ENCODE measurements at regions not wholly inside any gene's neighbourhood (a gene's known extent, or its start where the extent isn't known, plus 50 kb on each side); places are given as distances from the start of the nearest gene placed in this dataset.

- Histone ChIP-seq H3K36me3 (ENCODE audit: low read depth, missing control alignments) (no peaks in the 10 kb centered on the region), H3K27me3 (no peaks in the 10 kb centered on the region), H3K27ac (no peak overlapping the region), H3K4me1 (no peaks in the 10 kb centered on the region), H3K9me3 (no peaks in the 10 kb centered on the region), H3K4me3 (no peak overlapping the region)
- intact Hi-C loops (cut with DNase I; ENCODE audit: low total_unique reads) = no loop called here
- TF ChIP-seq, protein P1, sequence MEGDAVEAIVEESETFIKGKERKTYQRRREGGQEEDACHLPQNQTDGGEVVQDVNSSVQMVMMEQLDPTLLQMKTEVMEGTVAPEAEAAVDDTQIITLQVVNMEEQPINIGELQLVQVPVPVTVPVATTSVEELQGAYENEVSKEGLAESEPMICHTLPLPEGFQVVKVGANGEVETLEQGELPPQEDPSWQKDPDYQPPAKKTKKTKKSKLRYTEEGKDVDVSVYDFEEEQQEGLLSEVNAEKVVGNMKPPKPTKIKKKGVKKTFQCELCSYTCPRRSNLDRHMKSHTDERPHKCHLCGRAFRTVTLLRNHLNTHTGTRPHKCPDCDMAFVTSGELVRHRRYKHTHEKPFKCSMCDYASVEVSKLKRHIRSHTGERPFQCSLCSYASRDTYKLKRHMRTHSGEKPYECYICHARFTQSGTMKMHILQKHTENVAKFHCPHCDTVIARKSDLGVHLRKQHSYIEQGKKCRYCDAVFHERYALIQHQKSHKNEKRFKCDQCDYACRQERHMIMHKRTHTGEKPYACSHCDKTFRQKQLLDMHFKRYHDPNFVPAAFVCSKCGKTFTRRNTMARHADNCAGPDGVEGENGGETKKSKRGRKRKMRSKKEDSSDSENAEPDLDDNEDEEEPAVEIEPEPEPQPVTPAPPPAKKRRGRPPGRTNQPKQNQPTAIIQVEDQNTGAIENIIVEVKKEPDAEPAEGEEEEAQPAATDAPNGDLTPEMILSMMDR (IDR thresholded peaks at IDR 0.05) = peak; percentile 18 to 69 (median 49)
- no peak for TF ChIP-seq POLR2A (IDR thresholded peaks at IDR 0.05)
- WGBS, 2 donors = 26 to 27% methylated on average over 10 of the region's 10 CpGs
- DNase-seq = peak; percentile 29
Measured at GRCh38 chr18:25896178-25896780, 194.1 kb downstream of the SS18 start.

- Histone ChIP-seq H3K4me1 (no peaks in the 10 kb centered on the region), H3K27me3 (no peaks in the 10 kb centered on the region), H3K36me3 (ENCODE audit: low read depth, missing control alignments) (no peaks in the 10 kb centered on the region), H3K27ac (no peak overlapping the region), H3K9me3 (no peaks in the 10 kb centered on the region), H3K4me3 (no peak overlapping the region)
- intact Hi-C loops (cut with DNase I; ENCODE audit: low total_unique reads) = no loop called here
- TF ChIP-seq POLR2A (IDR thresholded peaks at IDR 0.05) = no peak
- TF ChIP-seq, protein P1 (IDR thresholded peaks at IDR 0.05) = no peak
- 40 to 55% methylated on average over 3 of the region's 3 CpGs for WGBS, 2 donors
- no peak for DNase-seq
Measured at GRCh38 chr18:25895518-25895917, 194.9 kb downstream of the SS18 start.

DNA sequence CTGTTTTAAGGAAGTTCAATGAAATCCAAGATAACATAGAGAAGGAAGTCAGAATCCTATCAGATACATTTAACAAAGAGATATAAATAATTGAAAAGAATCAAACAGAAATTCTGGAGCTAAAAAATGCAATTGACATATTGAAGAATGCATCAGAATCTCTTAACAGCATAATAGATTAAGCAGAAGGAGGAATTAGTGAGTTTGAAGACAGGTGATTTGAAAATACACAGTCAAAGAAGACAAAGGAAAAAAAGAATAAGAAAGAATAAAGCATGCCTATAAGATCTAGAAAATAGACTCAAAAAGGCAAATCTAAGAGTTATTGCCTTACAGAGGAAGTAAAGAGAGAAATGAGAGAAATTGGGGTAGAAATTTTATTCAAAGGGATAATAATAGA is 204.1 kb downstream of the SS18 start:
- H3K9me3 ChIP-seq = no peaks in the 10 kb centered on the region
- H3K4me3 ChIP-seq = no peak overlapping the region
- no peaks in the 10 kb centered on the region for H3K36me3 ChIP-seq (ENCODE audit: low read depth, missing control alignments)
- no peak for TF ChIP-seq POLR2A (IDR thresholded peaks at IDR 0.05)
- TF ChIP-seq, protein P1 (IDR thresholded peaks at IDR 0.05) = no peak
- no peaks in the 10 kb centered on the region for H3K27me3 ChIP-seq
- intact Hi-C loops (cut with DNase I; ENCODE audit: low total_unique reads) = no loop called here
- H3K27ac ChIP-seq = no peak overlapping the region
- no peak for DNase-seq
- no peaks in the 10 kb centered on the region for H3K4me1 ChIP-seq

DNA sequence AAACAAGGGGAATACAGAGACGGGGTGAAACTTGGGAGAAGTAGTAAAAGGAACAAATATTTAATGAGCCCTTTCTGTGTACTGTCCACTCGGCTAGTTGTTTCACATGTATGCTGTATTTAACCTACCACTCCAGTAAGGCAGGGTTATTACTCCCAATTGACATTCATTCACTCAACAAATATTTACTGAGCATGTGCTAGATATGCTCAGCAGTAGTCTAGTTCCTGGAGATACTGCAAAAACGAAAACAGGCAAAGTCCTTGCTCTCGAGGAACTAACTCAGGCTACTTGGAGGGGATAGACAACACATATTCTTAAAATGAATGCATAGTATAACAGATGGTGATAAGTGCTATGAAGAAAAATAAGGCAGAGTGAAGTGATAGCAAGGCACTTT is 207.3 kb downstream of the SS18 start:
- H3K4me3 ChIP-seq = no peak overlapping the region
- no peak overlapping the region for H3K27ac ChIP-seq
- no peaks in the 10 kb centered on the region for H3K9me3 ChIP-seq
- no peak for DNase-seq
- no peaks in the 10 kb centered on the region for H3K36me3 ChIP-seq (ENCODE audit: low read depth, missing control alignments)
- intact Hi-C loops (cut with DNase I; ENCODE audit: low total_unique reads) = no loop called here
- no peaks in the 10 kb centered on the region for H3K27me3 ChIP-seq
- TF ChIP-seq POLR2A (IDR thresholded peaks at IDR 0.05) = no peak
- TF ChIP-seq, protein P1 (IDR thresholded peaks at IDR 0.05) = no peak
- WGBS, 2 donors = 65 to 73% methylated on average over 4 of the region's 4 CpGs
- no peaks in the 10 kb centered on the region for H3K4me1 ChIP-seq

DNA sequence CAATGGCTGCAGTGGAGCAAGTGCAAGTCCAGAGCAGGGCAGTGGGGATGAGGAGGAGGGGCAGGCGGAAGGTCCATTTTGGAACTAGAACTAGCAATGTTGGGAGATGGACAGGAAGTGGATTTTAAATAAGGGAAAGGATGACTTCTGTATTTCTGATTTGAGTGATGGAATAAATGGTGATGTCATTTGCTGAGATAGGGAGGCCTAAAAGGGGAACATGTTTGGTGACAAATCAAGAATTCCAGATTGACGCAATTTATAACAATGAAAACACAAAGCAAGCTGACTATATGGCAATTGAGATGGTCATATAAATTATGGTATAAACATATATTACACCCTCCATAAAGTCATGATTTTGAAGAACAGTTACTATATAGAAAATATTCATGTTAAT is 209.3 kb downstream of the SS18 start:
- intact Hi-C loops (cut with DNase I; ENCODE audit: low total_unique reads) = no loop called here
- H3K9me3 ChIP-seq = no peaks in the 10 kb centered on the region
- no peaks in the 10 kb centered on the region for H3K27me3 ChIP-seq
- H3K36me3 ChIP-seq (ENCODE audit: low read depth, missing control alignments) = no peaks in the 10 kb centered on the region
- no peak for DNase-seq
- H3K4me3 ChIP-seq = no peak overlapping the region
- H3K4me1 ChIP-seq = no peaks in the 10 kb centered on the region
- WGBS, 2 donors = 88 to 96% methylated on average over 2 of the region's 2 CpGs
- TF ChIP-seq, protein P1 (IDR thresholded peaks at IDR 0.05) = no peak
- no peak for TF ChIP-seq POLR2A (IDR thresholded peaks at IDR 0.05)
- no peak overlapping the region for H3K27ac ChIP-seq
